ENCODE measurements at regions not wholly inside any gene's neighbourhood (a gene's known extent, or its start where the extent isn't known, plus 50 kb on each side); places are given as distances from the start of the nearest gene placed in this dataset.
"Not testable (repeated sequence)": the region's sequence is repeated elsewhere in the genome, so short reads cannot be mapped to it uniquely, and the experiment has no call there.

GRCh38 chr15:69869881-69870505, 227.7 kb downstream of the TLE3 start:
- Histone ChIP-seq H3K27me3 (ENCODE audit: control insufficient read depth in 2 of 2, insufficient read depth in 2 of 2, low read length in 2 of 2) (no peaks in the 10 kb centered on the region), H3K4me3 (ENCODE audit: low read length in 2 of 2) (no peak overlapping the region), H3K4me1 (ENCODE audit: control insufficient read depth in 2 of 2, insufficient read depth in 2 of 2, low read length in 2 of 2) (no peaks in the 10 kb centered on the region), H3K27ac (ENCODE audit: low read depth in 2 of 2, low read length in 2 of 2) (no peak overlapping the region), H3K9me3 (ENCODE audit: control insufficient read depth in 2 of 2, low read length in 2 of 2) (peaks cover 0 to 6% of the 10 kb centered on the region in 2 donors), H3K9ac (ENCODE audit: low read depth in 1 of 2, low read length in 2 of 2) (no peak overlapping the region), H3K36me3 (ENCODE audit: control insufficient read depth in 2 of 2, insufficient read depth in 2 of 2, low read length in 2 of 2) (no peaks in the 10 kb centered on the region)

GRCh38 chr15:69871511-69872134, 226.1 kb downstream of the TLE3 start:
- Histone ChIP-seq H3K4me3 (ENCODE audit: low read length in 2 of 2) (no peak overlapping the region), H3K27me3 (ENCODE audit: control insufficient read depth in 2 of 2, insufficient read depth in 2 of 2, low read length in 2 of 2) (no peaks in the 10 kb centered on the region), H3K27ac (ENCODE audit: low read depth in 2 of 2, low read length in 2 of 2) (no peak overlapping the region), H3K9ac (ENCODE audit: low read depth in 1 of 2, low read length in 2 of 2) (no peak overlapping the region), H3K36me3 (ENCODE audit: control insufficient read depth in 2 of 2, insufficient read depth in 2 of 2, low read length in 2 of 2) (no peaks in the 10 kb centered on the region), H3K9me3 (ENCODE audit: control insufficient read depth in 2 of 2, low read length in 2 of 2) (peaks cover 0 to 6% of the 10 kb centered on the region in 2 donors), H3K4me1 (ENCODE audit: control insufficient read depth in 2 of 2, insufficient read depth in 2 of 2, low read length in 2 of 2) (no peaks in the 10 kb centered on the region)

- Histone ChIP-seq H3K4me3 (ENCODE audit: low read length in 2 of 2) (no peak overlapping the region), H3K9ac (ENCODE audit: low read depth in 1 of 2, low read length in 2 of 2) (no peak overlapping the region), H3K27me3 (ENCODE audit: control insufficient read depth in 2 of 2, insufficient read depth in 2 of 2, low read length in 2 of 2) (no peaks in the 10 kb centered on the region), H3K36me3 (ENCODE audit: control insufficient read depth in 2 of 2, insufficient read depth in 2 of 2, low read length in 2 of 2) (no peaks in the 10 kb centered on the region), H3K4me1 (ENCODE audit: control insufficient read depth in 2 of 2, insufficient read depth in 2 of 2, low read length in 2 of 2) (no peaks in the 10 kb centered on the region), H3K27ac (ENCODE audit: low read depth in 2 of 2, low read length in 2 of 2) (no peak overlapping the region), H3K9me3 (ENCODE audit: control insufficient read depth in 2 of 2, low read length in 2 of 2) (peaks cover 0 to 6% of the 10 kb centered on the region in 2 donors)
These were observed 223.9 kb downstream of the TLE3 start for GRCh38 chr15:69873807-69874206.

DNA sequence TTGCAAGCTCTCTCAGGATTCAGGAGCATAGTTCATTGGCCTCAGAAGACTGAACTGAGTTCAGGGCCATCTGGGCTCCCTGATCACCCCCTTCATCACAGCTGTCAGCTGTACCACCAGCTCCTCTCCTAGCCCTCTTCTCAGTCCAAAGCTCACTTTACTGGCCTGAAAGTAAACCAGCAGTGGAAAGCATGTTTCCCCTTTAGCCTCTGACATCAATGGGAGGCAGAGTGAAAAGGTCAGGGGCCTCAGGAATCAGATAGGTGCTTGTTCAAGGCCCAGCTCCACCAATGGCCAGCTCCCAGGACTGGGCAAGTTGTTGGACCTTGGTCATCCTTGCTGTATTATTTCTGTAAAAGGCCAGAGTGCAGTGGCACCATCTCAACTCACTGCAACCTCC, 223.4 kb downstream of the TLE3 start:
- Histone ChIP-seq H3K9me3 (ENCODE audit: control insufficient read depth in 2 of 2, low read length in 2 of 2) (peaks cover 0 to 6% of the 10 kb centered on the region in 2 donors), H3K4me3 (ENCODE audit: low read length in 2 of 2) (no peak overlapping the region), H3K27me3 (ENCODE audit: control insufficient read depth in 2 of 2, insufficient read depth in 2 of 2, low read length in 2 of 2) (no peaks in the 10 kb centered on the region), H3K27ac (ENCODE audit: low read depth in 2 of 2, low read length in 2 of 2) (no peak overlapping the region), H3K4me1 (ENCODE audit: control insufficient read depth in 2 of 2, insufficient read depth in 2 of 2, low read length in 2 of 2) (no peaks in the 10 kb centered on the region), H3K9ac (ENCODE audit: low read depth in 1 of 2, low read length in 2 of 2) (no peak overlapping the region), H3K36me3 (ENCODE audit: control insufficient read depth in 2 of 2, insufficient read depth in 2 of 2, low read length in 2 of 2) (no peaks in the 10 kb centered on the region)

- H3K27ac ChIP-seq (ENCODE audit: low read depth in 2 of 2, low read length in 2 of 2) = no peak overlapping the region
- H3K36me3 ChIP-seq (ENCODE audit: control insufficient read depth in 2 of 2, insufficient read depth in 2 of 2, low read length in 2 of 2) = no peaks in the 10 kb centered on the region
- H3K4me3 ChIP-seq (ENCODE audit: low read length in 2 of 2) = no peak overlapping the region
- no peaks in the 10 kb centered on the region for H3K4me1 ChIP-seq (ENCODE audit: control insufficient read depth in 2 of 2, insufficient read depth in 2 of 2, low read length in 2 of 2)
- peaks cover 0 to 6% of the 10 kb centered on the region in 2 donors for H3K9me3 ChIP-seq (ENCODE audit: control insufficient read depth in 2 of 2, low read length in 2 of 2)
- H3K9ac ChIP-seq (ENCODE audit: low read depth in 1 of 2, low read length in 2 of 2) = no peak overlapping the region
- no peaks in the 10 kb centered on the region for H3K27me3 ChIP-seq (ENCODE audit: control insufficient read depth in 2 of 2, insufficient read depth in 2 of 2, low read length in 2 of 2)
These were observed 221.4 kb downstream of the TLE3 start for GRCh38 chr15:69876064-69876940.

DNA sequence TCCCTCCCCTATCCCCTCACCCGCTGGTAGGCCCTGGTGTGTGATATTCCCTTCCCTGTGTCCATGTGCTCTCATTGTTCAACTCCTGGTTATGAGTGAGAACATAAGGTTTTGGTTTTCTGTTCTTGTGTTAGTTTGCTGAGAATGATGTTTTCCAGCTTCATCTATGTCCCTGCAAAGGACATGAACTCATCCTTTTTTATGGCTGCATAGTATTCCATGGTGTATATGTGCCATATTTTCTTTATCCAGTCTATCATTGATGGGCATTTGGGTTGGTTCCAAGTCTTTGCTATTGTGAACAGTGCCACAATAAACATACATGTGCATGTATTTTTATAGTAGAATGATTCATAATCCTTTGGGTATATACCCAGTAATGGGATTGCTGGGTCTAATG, 217.8 kb downstream of the TLE3 start:
- H3K9ac ChIP-seq (ENCODE audit: low read depth in 1 of 2, low read length in 2 of 2); H3K4me1 ChIP-seq (ENCODE audit: control insufficient read depth in 2 of 2, insufficient read depth in 2 of 2, low read length in 2 of 2); H3K4me3 ChIP-seq (ENCODE audit: low read length in 2 of 2); H3K36me3 ChIP-seq (ENCODE audit: control insufficient read depth in 2 of 2, insufficient read depth in 2 of 2, low read length in 2 of 2); H3K9me3 ChIP-seq (ENCODE audit: control insufficient read depth in 2 of 2, low read length in 2 of 2); H3K27me3 ChIP-seq (ENCODE audit: control insufficient read depth in 2 of 2, insufficient read depth in 2 of 2, low read length in 2 of 2); H3K27ac ChIP-seq (ENCODE audit: low read depth in 2 of 2, low read length in 2 of 2): not testable (repeated sequence)

- no peaks in the 10 kb centered on the region for H3K4me1 ChIP-seq (ENCODE audit: control insufficient read depth in 2 of 2, insufficient read depth in 2 of 2, low read length in 2 of 2)
- no peak overlapping the region for H3K4me3 ChIP-seq (ENCODE audit: low read length in 2 of 2)
- H3K27me3 ChIP-seq (ENCODE audit: control insufficient read depth in 2 of 2, insufficient read depth in 2 of 2, low read length in 2 of 2) = no peaks in the 10 kb centered on the region
- peaks cover 0 to 2% of the 10 kb centered on the region in 2 donors for H3K9me3 ChIP-seq (ENCODE audit: control insufficient read depth in 2 of 2, low read length in 2 of 2)
- H3K27ac ChIP-seq (ENCODE audit: low read depth in 2 of 2, low read length in 2 of 2) = no peak overlapping the region
- no peak overlapping the region for H3K9ac ChIP-seq (ENCODE audit: low read depth in 1 of 2, low read length in 2 of 2)
- no peaks in the 10 kb centered on the region for H3K36me3 ChIP-seq (ENCODE audit: control insufficient read depth in 2 of 2, insufficient read depth in 2 of 2, low read length in 2 of 2)
These were observed 217.0 kb downstream of the TLE3 start for GRCh38 chr15:69880571-69881301.

- peaks cover 0 to 2% of the 10 kb centered on the region in 2 donors for H3K9me3 ChIP-seq (ENCODE audit: control insufficient read depth in 2 of 2, low read length in 2 of 2)
- no peaks in the 10 kb centered on the region for H3K27me3 ChIP-seq (ENCODE audit: control insufficient read depth in 2 of 2, insufficient read depth in 2 of 2, low read length in 2 of 2)
- no peak overlapping the region for H3K27ac ChIP-seq (ENCODE audit: low read depth in 2 of 2, low read length in 2 of 2)
- H3K4me3 ChIP-seq (ENCODE audit: low read length in 2 of 2) = no peak overlapping the region
- no peak overlapping the region for H3K9ac ChIP-seq (ENCODE audit: low read depth in 1 of 2, low read length in 2 of 2)
- no peaks in the 10 kb centered on the region for H3K36me3 ChIP-seq (ENCODE audit: control insufficient read depth in 2 of 2, insufficient read depth in 2 of 2, low read length in 2 of 2)
- H3K4me1 ChIP-seq (ENCODE audit: control insufficient read depth in 2 of 2, insufficient read depth in 2 of 2, low read length in 2 of 2) = no peaks in the 10 kb centered on the region
These were observed 216.4 kb downstream of the TLE3 start for GRCh38 chr15:69881302-69881670.

DNA sequence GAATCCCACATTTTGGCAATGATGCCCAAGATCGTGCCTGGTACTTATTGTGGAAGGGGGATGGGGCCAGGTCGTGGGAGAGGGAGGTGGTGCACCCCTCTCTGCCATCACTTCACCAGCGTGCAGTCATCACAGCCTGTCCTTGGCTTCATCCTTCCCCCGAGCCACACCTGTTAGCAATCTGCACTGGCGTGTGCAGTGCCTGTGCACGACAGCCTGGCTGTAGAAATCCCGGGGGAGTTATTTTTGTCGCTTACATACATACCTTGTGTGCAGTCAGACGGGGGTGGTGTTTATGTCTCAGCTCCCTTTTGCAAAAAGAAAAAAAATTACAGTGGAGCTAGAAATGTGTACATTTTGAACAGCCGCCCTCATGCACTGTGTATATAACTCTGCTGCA, 216.0 kb downstream of the TLE3 start:
- H3K9ac ChIP-seq (ENCODE audit: low read depth in 1 of 2, low read length in 2 of 2) = no peak overlapping the region
- no peak overlapping the region for H3K27ac ChIP-seq (ENCODE audit: low read depth in 2 of 2, low read length in 2 of 2)
- no peaks in the 10 kb centered on the region for H3K27me3 ChIP-seq (ENCODE audit: control insufficient read depth in 2 of 2, insufficient read depth in 2 of 2, low read length in 2 of 2)
- H3K9me3 ChIP-seq (ENCODE audit: control insufficient read depth in 2 of 2, low read length in 2 of 2) = peaks cover 0 to 2% of the 10 kb centered on the region in 2 donors
- H3K4me3 ChIP-seq (ENCODE audit: low read length in 2 of 2) = no peak overlapping the region
- H3K36me3 ChIP-seq (ENCODE audit: control insufficient read depth in 2 of 2, insufficient read depth in 2 of 2, low read length in 2 of 2) = no peaks in the 10 kb centered on the region
- no peaks in the 10 kb centered on the region for H3K4me1 ChIP-seq (ENCODE audit: control insufficient read depth in 2 of 2, insufficient read depth in 2 of 2, low read length in 2 of 2)

DNA sequence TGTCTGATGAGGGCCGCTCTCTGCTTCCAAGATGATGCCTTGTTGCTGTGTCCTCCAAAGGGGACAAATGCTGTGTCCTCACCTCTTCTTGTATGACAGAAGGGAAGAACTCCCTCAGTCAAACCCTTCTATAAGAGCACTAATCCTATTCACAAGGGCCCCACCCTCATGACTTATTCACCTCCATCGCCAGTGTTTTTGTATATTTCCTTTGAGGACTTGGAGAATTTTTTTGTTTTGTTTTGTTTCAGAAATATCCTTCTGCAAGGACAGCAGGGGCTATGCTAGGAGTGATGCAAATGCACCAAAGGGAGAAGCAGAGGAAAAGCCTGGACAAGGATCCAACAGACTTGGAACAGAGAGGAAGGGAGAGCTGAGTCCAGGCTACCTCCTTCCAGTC, 214.4 kb downstream of the TLE3 start:
- Histone ChIP-seq H3K27ac (ENCODE audit: low read depth in 2 of 2, low read length in 2 of 2) (no peak overlapping the region), H3K9me3 (ENCODE audit: control insufficient read depth in 2 of 2, low read length in 2 of 2) (peaks cover 0 to 2% of the 10 kb centered on the region in 2 donors), H3K4me1 (ENCODE audit: control insufficient read depth in 2 of 2, insufficient read depth in 2 of 2, low read length in 2 of 2) (no peaks in the 10 kb centered on the region), H3K4me3 (ENCODE audit: low read length in 2 of 2) (no peak overlapping the region), H3K9ac (ENCODE audit: low read depth in 1 of 2, low read length in 2 of 2) (no peak overlapping the region), H3K27me3 (ENCODE audit: control insufficient read depth in 2 of 2, insufficient read depth in 2 of 2, low read length in 2 of 2) (no peaks in the 10 kb centered on the region), H3K36me3 (ENCODE audit: control insufficient read depth in 2 of 2, insufficient read depth in 2 of 2, low read length in 2 of 2) (no peaks in the 10 kb centered on the region)

All from mucosa of rectum (tissue), 2 donors.